Spinal cord (tissue), 9 donors: ENCODE measurements at regions not wholly inside any gene's neighbourhood (a gene's known extent, or its start where the extent isn't known, plus 50 kb on each side); places are given as distances from the start of the nearest gene placed in this dataset.
"Not testable (repeated sequence)": the region's sequence is repeated elsewhere in the genome, so short reads cannot be mapped to it uniquely, and the experiment has no call there.

Experiments
- DNase-seq, 6 donors: peaks; one replicate each; pipeline versions ENCODE4 v3.0.0 to v3.0.0-alpha.2; 2013 to 2015; ENCODE audit warnings: low spot score in 6 of 6, low read depth in 4 of 6
- H3K27ac ChIP-seq: one replicate; pipeline ENCODE4 v1.5.1; 2013; ENCODE audit warnings: low read depth, low read length, control low read depth
- H3K27me3 ChIP-seq: one replicate; pipeline ENCODE4 v1.6.1; 2013; ENCODE audit warnings: low read length; ENCODE audit not compliant: control insufficient read depth, insufficient read depth
- H3K36me3 ChIP-seq: one replicate; pipeline ENCODE4 v1.6.1; 2013; ENCODE audit warnings: low read length; ENCODE audit not compliant: control insufficient read depth, insufficient read depth
- H3K4me1 ChIP-seq: one replicate; pipeline ENCODE4 v1.6.1; 2013; ENCODE audit warnings: low read length; ENCODE audit not compliant: control insufficient read depth, insufficient read depth
- H3K4me3 ChIP-seq: one replicate; pipeline ENCODE4 v1.5.1; 2013; ENCODE audit warnings: low read depth, low read length, control low read depth
- H3K9me3 ChIP-seq: one replicate; pipeline ENCODE4 v1.6.1; 2013; ENCODE audit warnings: low read length; ENCODE audit not compliant: control insufficient read depth, insufficient read depth
- WGBS: methylation state at CpG from one replicate; pipeline ENCODE4 v1.1.5; 2013; ENCODE audit warnings: missing lambda C conversion rate; ENCODE audit not compliant: insufficient coverage; 5-methylcytosine and 5-hydroxymethylcytosine counted together
- donor health status: healthy.

GRCh38 chr16:59500601-59501000, 766.5 kb upstream of the GOT2 start:
- H3K4me1 ChIP-seq, result no peaks in the 10 kb centered on the region
- no peaks in the 10 kb centered on the region for H3K9me3 ChIP-seq
- no CpG with 5 or more reads among the region's 3 CpGs for WGBS
- H3K36me3 ChIP-seq, result no peaks in the 10 kb centered on the region
- no peaks in the 10 kb centered on the region for H3K27me3 ChIP-seq
- no peak for DNase-seq
- no peak overlapping the region for H3K4me3 ChIP-seq
- H3K27ac ChIP-seq, result no peak overlapping the region

- Histone ChIP-seq H3K4me1 (no peaks in the 10 kb centered on the region), H3K27ac (no peak overlapping the region), H3K27me3 (no peaks in the 10 kb centered on the region), H3K36me3 (no peaks in the 10 kb centered on the region), H3K4me3 (no peak overlapping the region), H3K9me3 (no peaks in the 10 kb centered on the region)
- no peak for DNase-seq
- no CpG with 5 or more reads among the region's 2 CpGs for WGBS
These were observed 753.0 kb upstream of the GOT2 start for GRCh38 chr16:59487067-59487466.

- H3K27ac ChIP-seq, result no peak overlapping the region
- WGBS, result 76% methylated on average over 1 of the region's 2 CpGs
- DNase-seq, result peak in 2 of 6 donors; percentile 14 to 61
These were observed 750.9 kb upstream of the GOT2 start for GRCh38 chr16:59484833-59485516.

GRCh38 chr16:59478838-59479237, 744.7 kb upstream of the GOT2 start:
- no peak for DNase-seq
- Histone ChIP-seq H3K36me3 (no peaks in the 10 kb centered on the region), H3K9me3 (peaks cover 2% of the 10 kb centered on the region), H3K4me1 (no peaks in the 10 kb centered on the region), H3K27me3 (no peaks in the 10 kb centered on the region), H3K4me3 (no peak overlapping the region), H3K27ac (no peak overlapping the region)
- 94% methylated on average over 2 of the region's 3 CpGs for WGBS

More at GRCh38 chr16:59484833-59485516, 750.9 kb upstream of the GOT2 start:
- Histone ChIP-seq H3K4me3 (no peak overlapping the region), H3K36me3 (no peaks in the 10 kb centered on the region), H3K27me3 (no peaks in the 10 kb centered on the region), H3K9me3 (no peaks in the 10 kb centered on the region), H3K4me1 (no peaks in the 10 kb centered on the region)

GRCh38 chr16:59470556-59470955, 736.4 kb upstream of the GOT2 start:
- Histone ChIP-seq H3K4me3 (no peak overlapping the region), H3K4me1 (no peaks in the 10 kb centered on the region), H3K36me3 (no peaks in the 10 kb centered on the region), H3K27ac (no peak overlapping the region), H3K9me3 (peaks cover 2% of the 10 kb centered on the region), H3K27me3 (no peaks in the 10 kb centered on the region)
- 85% methylated on average over 2 of the region's 2 CpGs for WGBS
- no peak for DNase-seq

GRCh38 chr16:59469266-59469665, 735.1 kb upstream of the GOT2 start:
- DNase-seq, result peak in 2 of 6 donors; percentile 18 to 74
- no peaks in the 10 kb centered on the region for H3K4me1 ChIP-seq
- H3K36me3 ChIP-seq, result no peaks in the 10 kb centered on the region
- no peak overlapping the region for H3K4me3 ChIP-seq
- no peaks in the 10 kb centered on the region for H3K9me3 ChIP-seq
- H3K27me3 ChIP-seq, result no peaks in the 10 kb centered on the region
- no peak overlapping the region for H3K27ac ChIP-seq
- no CpG with 5 or more reads among the region's 1 CpG for WGBS

- Histone ChIP-seq H3K9me3 (no peaks in the 10 kb centered on the region), H3K27me3 (no peaks in the 10 kb centered on the region), H3K27ac (no peak overlapping the region), H3K4me1 (no peaks in the 10 kb centered on the region), H3K36me3 (no peaks in the 10 kb centered on the region), H3K4me3 (no peak overlapping the region)
- no peak for DNase-seq
These were observed 729.7 kb upstream of the GOT2 start for GRCh38 chr16:59463776-59464175.

- DNase-seq, result no peak
- no peaks in the 10 kb centered on the region for H3K4me1 ChIP-seq
- H3K4me3 ChIP-seq, result no peak overlapping the region
- H3K27me3 ChIP-seq, result no peaks in the 10 kb centered on the region
- H3K27ac ChIP-seq, result no peak overlapping the region
- H3K9me3 ChIP-seq, result no peaks in the 10 kb centered on the region
- H3K36me3 ChIP-seq, result no peaks in the 10 kb centered on the region
- WGBS, result 95% methylated on average over 2 of the region's 5 CpGs
These were observed 725.7 kb upstream of the GOT2 start for GRCh38 chr16:59459806-59460205.

- no peaks in the 10 kb centered on the region for H3K36me3 ChIP-seq
- no peak overlapping the region for H3K4me3 ChIP-seq
- H3K27me3 ChIP-seq, result no peaks in the 10 kb centered on the region
- H3K9me3 ChIP-seq, result no peaks in the 10 kb centered on the region
- no peak overlapping the region for H3K27ac ChIP-seq
- peak in 1 of 6 donors; percentile 31 for DNase-seq
- H3K4me1 ChIP-seq, result no peaks in the 10 kb centered on the region
- WGBS, result 80% methylated on average over 1 of the region's 1 CpG
These were observed 721.4 kb upstream of the GOT2 start for GRCh38 chr16:59455497-59455896.

- WGBS, result 98% methylated on average over 5 of the region's 5 CpGs
- not testable (repeated sequence) for H3K4me3 ChIP-seq, H3K4me1 ChIP-seq, H3K27me3 ChIP-seq, H3K9me3 ChIP-seq, H3K27ac ChIP-seq, DNase-seq, H3K36me3 ChIP-seq
These were observed 716.4 kb upstream of the GOT2 start for GRCh38 chr16:59450513-59450912.
